ENCODE measurements at regions not wholly inside any gene's neighbourhood (a gene's known extent, or its start where the extent isn't known, plus 50 kb on each side); places are given as distances from the start of the nearest gene placed in this dataset.

- TF ChIP-seq CTCF (IDR thresholded peaks at IDR 0.05) (no peak), PRDM15 (CRISPR knock-in tag; IDR thresholded peaks at IDR 0.05) (no peak), CREB1 (CRISPR knock-in tag; IDR thresholded peaks at IDR 0.05) (no peak), JAZF1 (CRISPR knock-in tag; IDR thresholded peaks at IDR 0.05) (no peak), FOXK1 (CRISPR knock-in tag; IDR thresholded peaks at IDR 0.05) (no peak), FOXP4 (CRISPR knock-in tag; IDR thresholded peaks at IDR 0.05) (no peak), ZNF532 (CRISPR knock-in tag; IDR thresholded peaks at IDR 0.05; ENCODE audit: borderline replicate concordance) (no peak), ARID4B (CRISPR knock-in tag; IDR thresholded peaks at IDR 0.05; ENCODE audit: borderline replicate concordance) (no peak), IRF1 (CRISPR knock-in tag; IDR thresholded peaks at IDR 0.05) (no peak)
These were observed 135.5 kb upstream of the EFNA5 start for GRCh38 chr5:107806271-107806670.

All from WTC11 (cell line).